IMR-90 (cell line): ENCODE measurements at regions not wholly inside any gene's neighbourhood (a gene's known extent, or its start where the extent isn't known, plus 50 kb on each side); places are given as distances from the start of the nearest gene placed in this dataset.

ENCODE experiments used
- ATAC-seq: fragments of 200-7000 bp; cut with Tn5 transposase; 2 replicates; pipeline ENCODE4 v1.9.1; 2020; ENCODE audit warnings: low read depth, mild to moderate bottlenecking, moderate library complexity
- BruUV-seq: library from RNA; stranded (reverse); fragments of 400-500 nt; replicated peaks from 2 replicates; lab custom pipeline; 2021; lab: Mats Ljungman, UMichigan
- CTCF ChIA-PET: fragments of 300-600 bp; formaldehyde crosslinking; extraction: SDS; loops from one replicate; lab custom pipeline; 2021; ENCODE audit warnings: antibody characterized with exemption; lab: Yijun Ruan, JAX
- POLR2A ChIA-PET: fragments of 300-600 bp; sonication (Branson Sonifier 250); formaldehyde crosslinking; loops from one replicate; lab custom pipeline; 2022; ENCODE audit warnings: antibody characterized with exemption; ENCODE audit not compliant: unreplicated experiment; lab: Charles Lee
- DNase-seq: peaks from one replicate; pipeline ENCODE4 v3.0.0; 2013
- H2AFZ ChIP-seq: replicated peaks from 2 replicates; pipeline ENCODE3; 2013; ENCODE audit warnings: low read length, mild to moderate bottlenecking; ENCODE audit not compliant: poor library complexity
- H2AK5ac ChIP-seq: 2 replicates; pipeline ENCODE4 v1.6.1; 2013; ENCODE audit warnings: low read depth, low read length, inconsistent platforms
- H2AK9ac ChIP-seq: replicated peaks from 2 replicates; pipeline ENCODE3; 2013; ENCODE audit warnings: mild to moderate bottlenecking, low read depth, low read length, moderate library complexity; ENCODE audit not compliant: poor library complexity
- H2BK120ac ChIP-seq: 2 replicates; pipeline ENCODE4 v1.6.1; 2013; ENCODE audit warnings: low read depth, low read length, inconsistent platforms
- H2BK15ac ChIP-seq: 3 replicates; pipeline ENCODE4 v1.6.1; 2013; ENCODE audit warnings: low read depth, low read length, inconsistent platforms
- H2BK20ac ChIP-seq: 2 replicates; pipeline ENCODE4 v1.6.1; 2013; ENCODE audit warnings: low read depth, mild to moderate bottlenecking, inconsistent platforms, low read length, moderate library complexity
- H2BK5ac ChIP-seq: 2 replicates; pipeline ENCODE4 v1.6.1; 2013; ENCODE audit warnings: mild to moderate bottlenecking, low read depth, low read length, inconsistent platforms; ENCODE audit not compliant: poor library complexity, severe bottlenecking
- H3K14ac ChIP-seq: replicated peaks from 2 replicates; pipeline ENCODE4 v1.6.1; 2013; ENCODE audit warnings: low read depth, low read length, inconsistent platforms
- H3K18ac ChIP-seq: 2 replicates; pipeline ENCODE4 v1.6.1; 2013; ENCODE audit warnings: low read depth, low read length, control low read depth
- H3K23ac ChIP-seq: 2 replicates; pipeline ENCODE4 v1.6.1; 2013; ENCODE audit warnings: low read depth, low read length, inconsistent platforms
- H3K27ac ChIP-seq: 2 replicates; pipeline ENCODE4 v1.5.1; 2013; ENCODE audit warnings: mild to moderate bottlenecking, control low read depth, low read length; ENCODE audit not compliant: insufficient read depth
- H3K27me3 ChIP-seq: 2 replicates; pipeline ENCODE4 v1.6.1; 2013; ENCODE audit warnings: low read length; ENCODE audit not compliant: control insufficient read depth, insufficient read depth
- H3K36me3 ChIP-seq: 2 replicates; pipeline ENCODE4 v1.6.1; 2013; ENCODE audit warnings: low read length, mixed read lengths; ENCODE audit not compliant: control insufficient read depth, insufficient read depth
- H3K4ac ChIP-seq: 2 replicates; pipeline ENCODE4 v1.6.1; 2013; ENCODE audit warnings: low read depth, low read length, inconsistent platforms
- H3K4me1 ChIP-seq: 2 replicates; pipeline ENCODE4 v1.6.1; 2013; ENCODE audit warnings: low read length, mixed read lengths; ENCODE audit not compliant: control insufficient read depth, insufficient read depth
- H3K4me2 ChIP-seq: 2 replicates; pipeline ENCODE4 v1.6.1; 2013; ENCODE audit warnings: low read depth, mild to moderate bottlenecking, control low read depth, low read length, moderate library complexity
- H3K4me3 ChIP-seq: 2 replicates; pipeline ENCODE4 v1.5.1; 2013; ENCODE audit warnings: low read depth, mild to moderate bottlenecking, control low read depth, low read length, moderate library complexity; ENCODE audit not compliant: insufficient read depth
- H3K56ac ChIP-seq: 2 replicates; pipeline ENCODE4 v1.6.1; 2013; ENCODE audit warnings: low read length, inconsistent platforms; ENCODE audit not compliant: insufficient read depth; ENCODE audit errors: extremely low read depth
- H3K79me1 ChIP-seq, 2 experiments: 2 replicates each; pipeline ENCODE4 v1.6.1; 2013; ENCODE audit warnings: low read length in 2 of 2, inconsistent platforms in 1 of 2, low read depth in 1 of 2
- H3K9ac ChIP-seq: 2 replicates; pipeline ENCODE4 v1.6.1; 2013; ENCODE audit warnings: low read depth, low read length, control low read depth
- H3K9me1 ChIP-seq: 2 replicates; pipeline ENCODE4 v1.6.1; 2013; ENCODE audit warnings: low read length, inconsistent platforms; ENCODE audit not compliant: insufficient read depth
- H3K9me3 ChIP-seq: 2 replicates; pipeline ENCODE4 v1.6.1; 2013; ENCODE audit warnings: low read length; ENCODE audit not compliant: control insufficient read depth, insufficient read depth
- H4K20me1 ChIP-seq: 2 replicates; pipeline ENCODE4 v1.6.1; 2013; ENCODE audit warnings: low read length, inconsistent platforms; ENCODE audit not compliant: insufficient read depth
- H4K5ac ChIP-seq: 2 replicates; pipeline ENCODE4 v1.6.1; 2013; ENCODE audit warnings: mild to moderate bottlenecking, low read depth, low read length, control low read depth
- H4K8ac ChIP-seq, 2 experiments: 2 replicates each; pipeline ENCODE4 v1.6.1; 2013; ENCODE audit warnings: low read depth in 2 of 2, low read length in 2 of 2, control low read depth in 1 of 2, inconsistent platforms in 1 of 2
- H4K91ac ChIP-seq: 2 replicates; pipeline ENCODE4 v1.6.1; 2013; ENCODE audit warnings: low read depth, low read length, inconsistent platforms; ENCODE audit not compliant: insufficient read depth
- BHLHE40 ChIP-seq: fragments of 150-350 bp; IDR thresholded peaks from 2 replicates; pipeline ENCODE4 v1.6.1; 2016; ENCODE audit warnings: mild to moderate bottlenecking, low read depth, low read length
- CEBPB ChIP-seq: IDR thresholded peaks from 2 replicates; pipeline ENCODE4 v1.6.1; 2012; ENCODE audit warnings: low read depth, low read length, improper control_type of control experiment
- CTCF ChIP-seq: conservative IDR thresholded peaks from 2 replicates; pipeline ENCODE4 v1.5.1; 2012; ENCODE audit warnings: mild to moderate bottlenecking, low read depth, low read length, improper control_type of control experiment
- ELK1 ChIP-seq: fragments of 150-350 bp; IDR thresholded peaks from 2 replicates; pipeline ENCODE4 v1.6.1; 2016; ENCODE audit warnings: low read depth, mild to moderate bottlenecking, low read length, moderate library complexity, borderline replicate concordance
- FOS ChIP-seq: fragments of 150-350 bp; IDR thresholded peaks from 2 replicates; pipeline ENCODE4 v1.6.1; 2016; ENCODE audit warnings: low read depth, low read length
- MAFK ChIP-seq: IDR thresholded peaks from 2 replicates; pipeline ENCODE4 v1.6.1; 2012; ENCODE audit warnings: low read depth, low read length, improper control_type of control experiment
- MAZ ChIP-seq: IDR thresholded peaks from 2 replicates; pipeline ENCODE4 v1.6.1; 2012; ENCODE audit warnings: low read depth, mild to moderate bottlenecking, low read length, improper control_type of control experiment, moderate library complexity, borderline replicate concordance
- MXI1 ChIP-seq: IDR thresholded peaks from 2 replicates; pipeline ENCODE4 v1.6.1; 2012; ENCODE audit warnings: low read depth, mild to moderate bottlenecking, low read length, moderate library complexity, borderline replicate concordance
- NFE2L2 ChIP-seq: fragments of 150-350 bp; IDR thresholded peaks from 2 replicates; pipeline ENCODE4 v1.6.1; 2016; ENCODE audit warnings: low read depth, mild to moderate bottlenecking, low read length
- POLR2A ChIP-seq: IDR thresholded peaks from 2 replicates; pipeline ENCODE4 v1.6.1; 2012; ENCODE audit warnings: mild to moderate bottlenecking, low read depth, low read length
- RAD21 ChIP-seq: IDR thresholded peaks from 2 replicates; pipeline ENCODE4 v1.6.1; 2012; ENCODE audit warnings: low read length, improper control_type of control experiment
- RCOR1 ChIP-seq: IDR thresholded peaks from 2 replicates; pipeline ENCODE4 v1.6.1; 2012; ENCODE audit warnings: mild to moderate bottlenecking, low read length, improper control_type of control experiment; ENCODE audit not compliant: insufficient replicate concordance
- RFX5 ChIP-seq: IDR thresholded peaks from 2 replicates; pipeline ENCODE4 v1.8.0; 2012; ENCODE audit warnings: low read depth, mild to moderate bottlenecking, low read length, moderate library complexity
- SMC3 ChIP-seq: fragments of 150-350 bp; IDR thresholded peaks from 2 replicates; pipeline ENCODE4 v1.6.1; 2016; ENCODE audit warnings: low read depth, mild to moderate bottlenecking, antibody characterized with exemption, low read length, moderate library complexity
- USF2 ChIP-seq: fragments of 150-350 bp; IDR thresholded peaks from 2 replicates; pipeline ENCODE4 v1.6.1; 2017; ENCODE audit warnings: mild to moderate bottlenecking, antibody characterized with exemption, low read length, low read depth
- WGBS, 2 experiments: methylation state at CpG; one replicate each; pipeline versions ENCODE4 v1.1.5 to v1.1.7; 2013; ENCODE audit warnings: missing lambda C conversion rate in 2 of 2; ENCODE audit not compliant: insufficient read length in 1 of 2; ENCODE audit errors: extremely low coverage in 2 of 2; 5-methylcytosine and 5-hydroxymethylcytosine counted together
- dilution Hi-C: fragments of 300-500 bp; cut with HindIII; formaldehyde crosslinking; loops from one replicate; pipeline ENCODE4 v1.14.3; 2018; ENCODE audit warnings: low sequenced_read_pairs; ENCODE audit not compliant: unreplicated experiment
- in situ Hi-C: fragments of 300-500 bp; cut with MboI; formaldehyde crosslinking; loops from 3 replicates; pipeline ENCODE4 v1.14.3; 2019; ENCODE audit warnings: low sequenced_read_pairs, inconsistent platforms, mixed read lengths
- intact Hi-C: fragments of 100-400 bp; cut with micrococcal nuclease; formaldehyde crosslinking; loops from 2 replicates; pipeline ENCODE4 v1.10.0; 2022

- Histone ChIP-seq H2BK120ac (no peak overlapping the region), H2BK5ac (no peak overlapping the region), H2BK15ac (no peak overlapping the region; the same call in 2 of the 3 replicates), H2BK20ac (no peak overlapping the region), H3K36me3 (no peaks in the 10 kb centered on the region), H2AK9ac (no peak overlapping the region), H2AK5ac (no peak overlapping the region), H3K9me1 (no peaks in the 10 kb centered on the region; the same call in 1 of the 2 replicates), H4K5ac (no peak overlapping the region), H4K20me1 (no peaks in the 10 kb centered on the region), H3K4me1 (peaks cover 2% of the 10 kb centered on the region; the same call in 1 of the 2 replicates), H3K27ac (no peak overlapping the region), H2AFZ (no peak overlapping the region), H3K14ac (no peak overlapping the region; the same call in 1 of the 2 replicates), H4K8ac (no peak overlapping the region), H3K4me2 (peak overlapping the region; percentile 55; the same call in 1 of the 2 replicates), H3K79me1 (no peaks in the 10 kb centered on the region), H3K9me3 (no peaks in the 10 kb centered on the region), H3K27me3 (no peaks in the 10 kb centered on the region), H3K56ac (no peak overlapping the region), H3K18ac (no peak overlapping the region), H4K91ac (no peak overlapping the region), H3K23ac (no peak overlapping the region), H3K9ac (no peak overlapping the region), H3K4me3 (no peak overlapping the region), H3K4ac (no peak overlapping the region)
- dilution Hi-C loops, result no loop called here
- DNase-seq, result no peak
- TF ChIP-seq CTCF (no peak), RCOR1 (no peak), NFE2L2 (no peak), POLR2A (no peak), RAD21 (no peak), FOS (no peak), USF2 (no peak), MAZ (no peak), BHLHE40 (no peak), RFX5 (no peak), SMC3 (no peak), CEBPB (no peak), ELK1 (no peak), MAFK (no peak), MXI1 (no peak)
- WGBS, 2 experiments, result 67% methylated on average over 1 of the region's 2 CpGs; no CpG with 5 or more reads in 1 of the 2 experiments
- no peak for ATAC-seq
- BruUV-seq, result no TSS peak
- CTCF ChIA-PET, result no interaction called here
- POLR2A ChIA-PET, result no interaction called here
- in situ Hi-C loops, result no loop called here
- intact Hi-C loops, result no loop called here
Observed at GRCh38 chr11:121909596-121909995, 206.4 kb downstream of the BLID start.
